ENCODE measurements at regions not wholly inside any gene's neighbourhood (a gene's known extent, or its start where the extent isn't known, plus 50 kb on each side); places are given as distances from the start of the nearest gene placed in this dataset.

DNA sequence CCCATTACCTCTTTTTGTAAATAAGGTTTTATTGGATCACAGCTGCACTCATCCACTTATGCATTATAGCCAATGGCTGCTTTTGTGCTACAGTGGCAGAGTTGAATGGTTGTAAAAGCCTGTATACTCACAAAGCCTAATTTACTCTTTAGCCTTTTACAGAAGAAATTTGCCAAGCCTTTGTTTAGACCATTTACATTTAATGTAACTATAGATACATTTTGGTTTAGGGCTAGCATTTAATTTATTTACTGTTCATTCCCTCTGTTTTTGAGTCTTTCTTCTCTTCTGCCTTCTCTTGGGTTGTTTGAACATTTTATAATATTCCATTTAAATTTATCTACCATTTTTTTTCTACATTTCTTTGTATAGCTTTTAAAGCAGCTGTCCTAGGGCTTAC lies 217.1 kb upstream of the AMIGO2 start:
- TF ChIP-seq EZH2 (IDR thresholded peaks at IDR 0.05; ENCODE audit: insufficient read depth, poor library complexity, severe bottlenecking): no peak
- TF ChIP-seq EZH2phosphoT487 (IDR thresholded peaks at IDR 0.05; ENCODE audit: insufficient read depth, low read depth): no peak
